HFFc6 (cell line): ENCODE measurements at regions not wholly inside any gene's neighbourhood (a gene's known extent, or its start where the extent isn't known, plus 50 kb on each side); places are given as distances from the start of the nearest gene placed in this dataset.

Source experiments
- DNase-seq: peaks from one replicate; pipeline ENCODE4 v3.0.0-alpha.2; 2018
- H3K27ac Mint-ChIP-seq: 2 replicates; pipeline ENCODE4 v1.8.0; 2020; ENCODE audit warnings: mild to moderate bottlenecking, mixed read lengths
- H3K27me3 Mint-ChIP-seq: 2 replicates; pipeline ENCODE4 v1.8.0; 2021; ENCODE audit warnings: mild to moderate bottlenecking, moderate library complexity, mixed read lengths; ENCODE audit not compliant: insufficient read depth
- H3K36me3 Mint-ChIP-seq: 2 replicates; pipeline ENCODE4 v1.8.0; 2021; ENCODE audit warnings: low read depth, mixed read lengths
- H3K4me1 Mint-ChIP-seq: 2 replicates; pipeline ENCODE4 v1.8.0; 2020; ENCODE audit warnings: low read depth, mixed read lengths
- H3K4me3 Mint-ChIP-seq: 2 replicates; pipeline ENCODE4 v1.8.0; 2020; ENCODE audit warnings: mild to moderate bottlenecking, moderate library complexity, mixed read lengths
- H3K9me3 Mint-ChIP-seq: 2 replicates; pipeline ENCODE4 v1.8.0; 2020; ENCODE audit warnings: mild to moderate bottlenecking, mixed read lengths
- CTCF ChIP-seq: fragments of 200-600 bp; sonication (generic); IDR thresholded peaks from 2 replicates; pipeline ENCODE4 v1.5.0; 2021; ENCODE audit warnings: antibody characterized with exemption, mild to moderate bottlenecking

DNA sequence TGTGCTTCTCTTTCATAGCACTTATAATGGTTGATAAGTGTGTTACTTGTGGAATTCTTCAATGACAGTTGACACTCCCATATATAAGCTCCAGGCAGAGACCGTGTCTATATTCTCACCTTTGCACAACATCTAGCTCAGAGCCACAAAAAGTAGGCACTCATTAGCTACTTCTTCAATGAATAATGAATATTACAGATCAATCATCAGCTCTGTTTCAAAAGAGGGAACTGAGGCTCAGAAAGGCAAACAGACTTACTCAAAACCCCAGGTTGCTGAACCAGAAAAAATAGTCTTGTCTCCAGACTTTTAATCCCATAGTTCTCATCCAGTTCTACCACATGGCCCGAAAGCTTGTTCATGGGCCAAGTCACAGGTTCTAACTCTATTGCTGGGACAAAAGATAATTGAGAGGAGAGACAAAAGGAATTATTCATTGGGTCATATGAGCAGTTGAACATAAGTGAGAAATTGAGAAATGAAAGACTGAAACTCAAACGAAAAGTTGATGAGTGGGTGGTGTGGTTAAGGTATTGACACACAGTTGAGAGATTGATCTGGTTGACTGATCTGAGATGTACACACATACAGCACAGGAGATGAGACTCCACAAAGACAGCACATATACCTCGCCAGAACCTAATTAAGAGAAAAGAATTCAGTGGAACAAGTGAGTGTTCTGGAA lies 381.6 kb downstream of the EFNA5 start:
- no peak for TF ChIP-seq CTCF
- no peak overlapping the region for H3K27ac Mint-ChIP-seq
- H3K9me3 Mint-ChIP-seq, result peaks cover 55% of the 10 kb centered on the region
- no peaks in the 10 kb centered on the region for H3K4me1 Mint-ChIP-seq
- DNase-seq, result no peak
- no peaks in the 10 kb centered on the region; the same call in 1 of the 2 replicates for H3K36me3 Mint-ChIP-seq
- H3K4me3 Mint-ChIP-seq, result no peak overlapping the region
- H3K27me3 Mint-ChIP-seq, result no peaks in the 10 kb centered on the region; the same call in 1 of the 2 replicates

DNA sequence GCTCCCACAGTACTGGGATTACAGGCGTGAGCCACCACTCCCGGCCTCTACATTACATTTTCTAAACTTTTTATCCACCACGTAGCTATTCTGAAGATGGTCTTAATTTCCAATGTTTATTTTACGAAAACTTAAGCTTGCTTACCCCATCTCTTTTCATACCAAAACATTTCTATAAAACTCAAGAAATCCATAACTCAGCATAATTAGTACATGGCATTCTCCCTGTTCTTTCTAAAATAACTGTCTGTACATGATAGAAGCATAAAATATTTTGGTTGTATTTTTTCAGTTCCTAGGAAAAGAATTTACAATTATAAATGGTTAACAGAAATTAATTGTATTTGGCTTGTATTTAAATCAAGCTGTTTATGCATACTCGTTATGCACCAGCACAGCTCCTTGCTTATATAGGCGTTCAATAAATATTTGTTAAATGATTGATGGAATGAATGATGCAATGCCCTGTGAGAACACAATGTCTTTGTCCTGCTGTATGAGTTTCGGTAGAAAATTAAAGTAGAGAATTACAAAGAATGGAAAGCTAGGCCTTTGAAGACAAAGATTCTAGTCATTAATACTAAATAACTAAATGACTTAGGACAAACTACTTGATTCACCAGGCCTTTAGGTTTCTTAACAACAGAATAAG lies 384.2 kb downstream of the EFNA5 start:
- Mint-ChIP-seq H3K27me3 (no peaks in the 10 kb centered on the region; the same call in none of the 2 replicates), H3K27ac (no peak overlapping the region), H3K4me1 (no peaks in the 10 kb centered on the region), H3K36me3 (no peaks in the 10 kb centered on the region; the same call in 1 of the 2 replicates), H3K4me3 (no peak overlapping the region), H3K9me3 (peaks cover 56% of the 10 kb centered on the region)
- no peak for DNase-seq
- TF ChIP-seq CTCF, result no peak

GRCh38 chr5:107285772-107286171 lies 385.0 kb downstream of the EFNA5 start:
- Mint-ChIP-seq H3K4me1 (no peaks in the 10 kb centered on the region), H3K9me3 (peaks cover 55% of the 10 kb centered on the region), H3K27me3 (no peaks in the 10 kb centered on the region; the same call in none of the 2 replicates), H3K4me3 (no peak overlapping the region), H3K27ac (no peak overlapping the region), H3K36me3 (no peaks in the 10 kb centered on the region; the same call in 1 of the 2 replicates)
- no peak for TF ChIP-seq CTCF
- no peak for DNase-seq

DNA sequence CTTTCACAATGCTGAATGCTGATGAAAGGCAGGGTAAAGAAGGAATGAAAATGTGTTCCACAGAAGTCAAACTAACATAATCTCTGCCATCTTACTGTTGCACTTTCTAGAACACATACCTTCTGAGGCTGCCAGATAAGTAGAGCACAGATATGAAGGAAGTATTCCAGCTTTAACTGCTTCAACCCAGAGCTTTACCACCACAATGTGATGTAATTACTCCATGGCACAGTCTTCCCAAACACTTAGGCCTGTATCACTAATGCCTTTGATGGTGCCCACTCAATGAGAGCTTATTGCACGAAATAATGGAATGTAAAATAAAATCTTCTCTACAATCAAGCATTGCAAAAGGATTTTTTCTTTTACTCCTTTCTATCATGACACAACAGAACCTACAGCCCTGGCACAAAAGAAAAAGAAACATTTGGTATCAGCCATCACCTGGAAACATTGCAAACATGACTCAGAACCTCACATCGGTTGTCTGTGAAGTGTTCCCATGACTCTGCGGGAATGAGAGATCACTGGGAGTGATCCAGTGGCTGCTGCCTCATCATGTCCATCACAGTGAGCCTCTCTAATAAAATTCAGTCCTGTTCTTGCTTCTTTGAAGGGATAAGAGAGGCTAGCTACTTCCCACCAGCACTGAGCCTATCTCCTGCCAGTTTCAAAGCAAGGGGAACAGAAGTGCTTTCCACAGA lies 385.8 kb downstream of the EFNA5 start:
- Mint-ChIP-seq H3K9me3 (peaks cover 55% of the 10 kb centered on the region), H3K4me1 (no peaks in the 10 kb centered on the region), H3K27ac (no peak overlapping the region), H3K4me3 (no peak overlapping the region), H3K27me3 (no peaks in the 10 kb centered on the region; the same call in none of the 2 replicates), H3K36me3 (no peaks in the 10 kb centered on the region; the same call in 1 of the 2 replicates)
- DNase-seq, result no peak
- TF ChIP-seq CTCF, result no peak

DNA sequence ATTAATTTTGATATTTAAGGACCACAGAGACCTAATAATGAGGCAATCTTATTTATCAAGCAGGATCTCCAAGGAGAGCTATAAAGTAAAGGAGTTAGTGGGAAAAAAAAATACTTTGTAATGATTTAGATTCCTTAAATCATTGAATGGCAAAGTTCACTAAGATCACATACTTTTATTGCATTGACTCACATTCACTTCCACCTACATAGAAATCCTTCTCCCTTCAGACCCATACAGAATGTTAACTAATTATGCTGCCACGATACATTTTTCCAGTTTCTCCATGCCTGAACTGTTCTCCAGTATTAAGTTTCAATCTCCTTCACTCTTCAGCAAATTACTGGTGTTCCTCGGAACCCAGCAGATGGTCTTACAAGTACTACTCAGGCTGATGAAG lies 388.7 kb downstream of the EFNA5 start:
- H3K27me3 Mint-ChIP-seq, result no peaks in the 10 kb centered on the region; the same call in none of the 2 replicates
- no peak overlapping the region for H3K27ac Mint-ChIP-seq
- H3K4me3 Mint-ChIP-seq, result no peak overlapping the region
- peaks cover 32% of the 10 kb centered on the region for H3K9me3 Mint-ChIP-seq
- no peak for DNase-seq
- no peaks in the 10 kb centered on the region for H3K4me1 Mint-ChIP-seq
- no peak for TF ChIP-seq CTCF
- no peaks in the 10 kb centered on the region for H3K36me3 Mint-ChIP-seq
